NCI-H748 treated with DMSO at 0.1 percent for 48 hours (cell line): ENCODE measurements at regions not wholly inside any gene's neighbourhood (a gene's known extent, or its start where the extent isn't known, plus 50 kb on each side); places are given as distances from the start of the nearest gene placed in this dataset.
"Not testable (repeated sequence)": the region's sequence is repeated elsewhere in the genome, so short reads cannot be mapped to it uniquely, and the experiment has no call there.

Source experiments
- DNase-seq: peaks from one replicate; lab custom pipeline; 2025; lab: John Stamatoyannopoulos, UW

- no peak for DNase-seq
These were observed 239.1 kb downstream of the THBS2 start for GRCh38 chr6:169014211-169015197.

DNA sequence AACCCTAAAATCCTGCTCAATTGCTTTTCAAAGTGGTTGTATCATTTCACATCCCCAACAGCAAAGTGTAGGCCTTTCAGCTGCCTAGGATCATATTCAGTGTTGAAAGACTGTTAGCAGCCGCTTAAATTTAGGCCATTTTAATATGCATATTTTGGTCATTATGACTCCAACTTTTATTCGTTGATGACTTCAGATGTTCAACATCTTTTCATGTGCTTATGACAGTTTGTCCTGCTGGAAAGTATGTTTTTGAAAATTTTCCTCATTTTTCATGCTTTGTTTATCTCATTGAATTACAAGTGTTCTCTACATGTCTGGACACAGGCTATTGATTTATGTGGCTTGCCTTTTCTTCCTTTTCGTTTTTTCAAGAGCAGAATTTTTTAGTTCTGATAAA is 244.0 kb downstream of the THBS2 start:
- DNase-seq: no peak

- peak; percentile 11 for DNase-seq
These were observed 244.9 kb downstream of the THBS2 start for GRCh38 chr6:169008641-169009257.

GRCh38 chr6:169005166-169005565 is 248.5 kb downstream of the THBS2 start:
- no peak for DNase-seq

DNA sequence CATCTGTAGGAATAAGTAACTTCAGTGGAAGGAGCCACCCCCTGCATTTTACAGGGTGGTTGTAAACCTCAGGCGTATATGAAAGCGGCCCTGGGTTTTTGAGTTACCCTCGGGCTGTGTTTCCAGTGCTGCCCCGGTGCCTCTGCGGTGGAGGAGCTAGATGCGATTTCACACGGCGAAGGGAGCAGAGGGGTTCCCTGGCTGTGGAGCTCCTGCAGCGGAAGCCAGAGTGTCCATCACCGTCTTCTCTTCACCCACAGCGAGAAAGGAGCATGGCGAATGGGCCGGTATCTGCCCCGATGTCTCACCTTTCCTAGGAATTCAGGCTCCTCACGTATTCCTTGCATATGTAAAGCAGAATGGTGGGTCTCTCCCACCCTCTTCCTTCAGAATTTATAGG is 253.6 kb downstream of the THBS2 start:
- DNase-seq: no peak

DNA sequence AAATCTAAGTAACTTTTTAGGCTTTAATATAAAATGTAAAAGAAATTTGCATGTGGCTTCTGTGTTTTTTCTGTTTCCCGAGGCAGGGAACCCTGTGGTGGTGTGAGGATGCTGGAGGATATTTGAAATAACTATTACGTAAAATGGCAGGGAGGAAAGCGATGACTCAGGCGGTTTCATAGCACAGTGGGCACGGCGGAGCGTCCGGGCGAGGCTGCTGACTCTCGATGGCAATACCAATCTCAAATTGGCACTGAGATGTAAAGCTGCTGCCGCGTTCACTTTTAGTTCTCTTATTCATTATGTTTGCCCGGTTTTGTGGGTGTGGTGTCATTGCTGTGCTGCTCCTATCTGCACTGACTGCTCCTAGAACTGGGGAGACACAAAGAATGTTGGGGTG is 254.3 kb downstream of the THBS2 start:
- DNase-seq: no peak

DNA sequence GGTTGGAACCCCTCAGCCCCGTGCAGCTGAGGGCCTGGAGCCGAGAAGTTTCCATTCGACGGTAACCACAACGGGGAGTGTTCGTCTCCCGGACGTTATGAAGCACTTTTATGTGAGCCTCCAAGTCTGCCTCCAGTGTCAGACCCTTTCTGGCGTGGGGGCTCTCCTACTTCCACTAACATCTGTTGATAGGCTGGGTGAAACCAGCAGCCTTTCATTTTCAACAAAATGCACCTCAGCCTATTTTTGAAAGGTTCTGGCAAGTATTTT is 257.4 kb downstream of the THBS2 start:
- DNase-seq: no peak

DNA sequence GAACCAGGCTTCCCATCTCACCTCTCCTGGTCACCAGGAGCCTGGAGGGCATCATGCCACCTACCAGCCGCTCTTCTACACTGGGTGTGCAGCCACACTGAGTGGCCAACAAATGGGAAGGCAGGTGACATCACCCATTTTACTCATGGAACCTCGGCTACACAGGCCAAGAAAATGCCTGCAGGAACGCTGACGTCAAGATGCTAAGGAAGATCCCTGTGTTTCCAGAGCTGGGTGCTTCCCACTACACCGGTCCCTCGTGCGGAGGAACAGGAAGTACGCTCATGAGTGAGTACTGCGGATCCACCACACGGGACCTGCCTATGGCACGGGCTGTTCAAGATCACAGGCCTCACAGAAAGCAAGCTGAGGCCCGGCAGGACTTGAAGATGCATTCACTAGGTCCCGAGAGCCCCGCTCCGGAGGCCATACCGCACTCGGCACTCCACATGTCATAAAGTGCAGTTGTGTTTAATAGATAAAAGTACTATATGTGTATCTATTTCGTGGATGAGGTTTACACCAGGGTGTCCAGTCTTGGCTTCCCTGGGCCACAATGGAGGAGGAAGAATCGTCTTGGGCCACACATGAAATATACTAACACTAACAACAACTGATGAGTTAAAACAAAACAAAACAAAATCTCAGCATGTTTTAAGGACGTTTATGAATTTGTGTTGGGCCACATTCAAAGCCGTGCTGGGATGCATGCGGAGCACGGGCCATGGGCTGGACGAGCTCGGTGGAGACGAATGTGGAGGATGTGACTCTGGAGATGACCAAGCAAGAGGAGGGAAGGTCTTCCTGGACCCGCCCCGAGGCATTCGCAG is 257.9 kb downstream of the THBS2 start:
- DNase-seq: no peak

GRCh38 chr6:168994956-168995355 is 258.7 kb downstream of the THBS2 start:
- DNase-seq: no peak

- DNase-seq: no peak
These were observed 261.1 kb downstream of the THBS2 start for GRCh38 chr6:168992446-168993144.

DNA sequence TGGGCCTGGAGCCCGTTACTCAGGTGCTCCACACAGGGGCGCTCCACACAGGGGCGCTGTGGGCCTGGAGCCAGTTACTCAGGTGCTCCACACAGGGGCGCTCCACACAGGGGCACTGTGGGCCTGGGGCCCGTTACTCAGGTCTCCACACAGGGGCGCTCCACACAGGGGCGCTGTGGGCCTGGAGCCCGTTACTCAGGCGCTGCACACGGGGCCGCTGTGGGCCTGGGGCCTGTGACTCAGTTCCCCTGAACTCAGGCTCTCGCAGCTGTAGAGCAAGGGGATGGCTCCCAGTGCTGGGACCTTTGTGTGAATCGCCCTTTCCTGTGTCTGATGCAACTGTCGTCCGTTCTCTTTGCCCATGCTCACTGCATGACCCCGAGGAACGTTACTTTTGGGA is 262.0 kb downstream of the THBS2 start:
- DNase-seq: not testable (repeated sequence)

- no peak for DNase-seq
These were observed 263.5 kb downstream of the THBS2 start for GRCh38 chr6:168990019-168990751.

DNA sequence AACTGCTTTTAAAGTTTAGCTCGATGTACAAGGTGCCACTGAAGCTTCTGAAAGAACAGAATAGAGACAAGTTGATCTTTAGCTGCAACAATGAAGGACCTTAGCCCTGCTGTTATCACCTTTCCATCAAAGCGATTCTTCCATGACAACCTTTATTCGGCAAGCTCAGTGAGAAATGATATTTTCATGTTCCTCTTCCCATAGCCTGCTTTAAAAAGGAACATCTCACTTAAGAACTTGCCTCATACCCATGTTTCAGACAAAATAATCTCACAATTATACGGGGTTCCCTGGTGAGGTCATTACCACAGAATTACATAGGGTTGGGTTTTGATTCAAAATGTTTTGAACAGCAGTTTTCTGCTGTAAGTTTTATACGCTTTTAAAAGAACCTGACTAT is 264.2 kb downstream of the THBS2 start:
- DNase-seq: no peak

GRCh38 chr6:168988801-168989200 is 264.8 kb downstream of the THBS2 start:
- DNase-seq: no peak

DNA sequence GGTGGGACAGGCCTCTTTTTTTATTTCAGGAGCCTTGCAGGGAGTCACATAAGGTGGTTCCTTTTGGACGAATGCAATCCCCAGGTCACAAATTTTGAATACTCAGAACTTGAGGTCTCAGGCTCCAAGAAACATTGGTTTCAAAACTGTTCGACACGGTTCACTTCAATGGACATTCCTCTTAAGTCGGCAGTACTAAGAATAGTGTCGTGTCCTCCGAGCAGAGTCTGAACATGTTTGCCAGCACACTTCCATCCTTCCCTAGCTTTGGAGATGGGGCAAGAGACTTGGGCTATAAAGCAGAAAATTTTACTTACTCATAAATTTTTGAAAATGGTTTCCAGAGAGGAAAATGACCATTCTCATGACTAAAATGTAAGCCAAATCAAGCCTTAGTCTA is 265.4 kb downstream of the THBS2 start:
- no peak for DNase-seq

GRCh38 chr6:168985705-168986104 is 267.9 kb downstream of the THBS2 start:
- no peak for DNase-seq

- DNase-seq: no peak
These were observed 269.7 kb downstream of the THBS2 start for GRCh38 chr6:168983925-168984324.

GRCh38 chr6:168981187-168981586 is 272.5 kb downstream of the THBS2 start:
- no peak for DNase-seq

DNA sequence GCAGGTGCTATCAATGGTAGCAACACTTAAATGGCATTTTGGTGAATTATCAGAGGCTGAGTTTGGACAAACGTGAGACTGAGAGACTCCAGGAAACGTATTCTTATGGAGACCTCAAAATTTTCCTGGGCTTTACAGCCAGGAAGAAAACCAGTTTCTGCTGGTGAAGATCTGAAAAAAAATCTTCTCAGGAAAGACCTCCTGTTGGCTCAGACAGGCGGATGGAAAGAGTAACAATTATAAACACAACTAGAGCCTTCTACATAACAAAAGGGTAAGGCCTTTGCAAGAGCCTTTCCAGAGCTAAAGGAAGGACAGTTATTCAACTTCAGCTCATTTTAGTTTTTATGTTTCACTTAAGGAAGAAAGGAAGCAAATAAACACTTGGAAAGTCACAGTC is 274.4 kb downstream of the THBS2 start:
- no peak for DNase-seq

DNA sequence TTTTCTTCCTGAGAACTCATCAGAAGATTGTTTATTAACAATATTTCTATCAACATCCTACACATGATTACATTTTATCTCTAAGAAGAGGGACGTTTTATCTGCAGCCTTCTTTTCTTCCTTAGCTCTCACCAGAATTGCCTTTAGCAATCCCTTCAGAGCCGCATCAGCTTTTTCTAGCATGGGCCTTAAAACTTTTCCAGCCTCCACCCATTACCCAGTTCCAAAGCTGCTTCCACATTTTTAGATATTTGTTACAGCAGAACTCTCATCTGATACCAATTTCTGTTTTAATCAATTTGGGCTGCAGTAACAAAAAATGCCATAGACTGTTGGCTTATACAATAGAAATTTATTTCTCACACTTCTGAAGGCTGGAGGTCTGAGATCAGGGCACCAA is 281.5 kb downstream of the THBS2 start:
- no peak for DNase-seq

DNA sequence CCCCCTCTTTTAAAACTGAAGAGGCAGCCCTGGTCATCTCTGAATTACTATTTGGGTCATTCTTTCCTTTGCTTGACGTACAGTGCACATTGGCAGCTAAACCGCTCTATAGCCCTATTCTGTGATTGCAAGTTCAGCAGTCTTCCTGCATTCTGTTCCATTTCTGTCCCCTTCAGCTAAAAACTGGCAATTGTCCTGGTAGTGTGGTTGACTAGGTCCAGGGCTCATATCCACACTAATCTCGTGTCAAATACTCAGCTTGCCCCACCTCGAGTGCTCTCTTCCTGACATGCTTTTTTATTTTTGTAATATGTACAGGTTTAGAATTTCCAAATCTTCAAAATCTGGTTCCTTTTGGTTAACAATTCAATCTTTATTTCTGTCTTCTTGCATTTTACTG is 282.1 kb downstream of the THBS2 start:
- DNase-seq: no peak

GRCh38 chr6:168968801-168969200 is 284.8 kb downstream of the THBS2 start:
- DNase-seq: no peak
